ENCODE measurements at regions not wholly inside any gene's neighbourhood (a gene's known extent, or its start where the extent isn't known, plus 50 kb on each side); places are given as distances from the start of the nearest gene placed in this dataset.

DNA sequence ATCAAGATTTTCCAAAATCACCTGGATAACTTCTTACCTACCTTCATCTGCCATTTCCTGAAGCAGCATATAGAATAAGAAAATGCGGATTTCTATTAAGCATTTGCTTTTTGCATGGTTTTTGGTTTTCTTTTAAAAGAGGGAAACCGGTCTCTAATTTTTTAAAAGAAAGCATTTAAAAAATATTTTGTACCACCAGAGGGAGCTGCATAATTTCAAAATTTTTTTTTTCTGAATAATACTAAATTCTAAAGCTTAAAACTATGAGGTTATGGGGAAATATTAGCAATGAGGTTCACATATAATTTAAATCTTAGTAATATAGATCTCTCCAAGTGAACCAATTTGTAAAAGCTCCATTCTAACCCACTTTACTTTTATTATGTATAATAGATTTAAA, 137.7 kb upstream of the TENT5D start:
- DNase-seq (ENCODE audit: low spot score): no peak
- TF ChIP-seq, protein P1, sequence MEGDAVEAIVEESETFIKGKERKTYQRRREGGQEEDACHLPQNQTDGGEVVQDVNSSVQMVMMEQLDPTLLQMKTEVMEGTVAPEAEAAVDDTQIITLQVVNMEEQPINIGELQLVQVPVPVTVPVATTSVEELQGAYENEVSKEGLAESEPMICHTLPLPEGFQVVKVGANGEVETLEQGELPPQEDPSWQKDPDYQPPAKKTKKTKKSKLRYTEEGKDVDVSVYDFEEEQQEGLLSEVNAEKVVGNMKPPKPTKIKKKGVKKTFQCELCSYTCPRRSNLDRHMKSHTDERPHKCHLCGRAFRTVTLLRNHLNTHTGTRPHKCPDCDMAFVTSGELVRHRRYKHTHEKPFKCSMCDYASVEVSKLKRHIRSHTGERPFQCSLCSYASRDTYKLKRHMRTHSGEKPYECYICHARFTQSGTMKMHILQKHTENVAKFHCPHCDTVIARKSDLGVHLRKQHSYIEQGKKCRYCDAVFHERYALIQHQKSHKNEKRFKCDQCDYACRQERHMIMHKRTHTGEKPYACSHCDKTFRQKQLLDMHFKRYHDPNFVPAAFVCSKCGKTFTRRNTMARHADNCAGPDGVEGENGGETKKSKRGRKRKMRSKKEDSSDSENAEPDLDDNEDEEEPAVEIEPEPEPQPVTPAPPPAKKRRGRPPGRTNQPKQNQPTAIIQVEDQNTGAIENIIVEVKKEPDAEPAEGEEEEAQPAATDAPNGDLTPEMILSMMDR (conservative IDR thresholded peaks at IDR 0.05; ENCODE audit: low read depth): no peak
- ChIA-PET POLR2A (ENCODE audit: low non-redundant PET) (no interaction called here), CTCF (no interaction called here)
- H3K27ac ChIP-seq: no peak overlapping the region

DNA sequence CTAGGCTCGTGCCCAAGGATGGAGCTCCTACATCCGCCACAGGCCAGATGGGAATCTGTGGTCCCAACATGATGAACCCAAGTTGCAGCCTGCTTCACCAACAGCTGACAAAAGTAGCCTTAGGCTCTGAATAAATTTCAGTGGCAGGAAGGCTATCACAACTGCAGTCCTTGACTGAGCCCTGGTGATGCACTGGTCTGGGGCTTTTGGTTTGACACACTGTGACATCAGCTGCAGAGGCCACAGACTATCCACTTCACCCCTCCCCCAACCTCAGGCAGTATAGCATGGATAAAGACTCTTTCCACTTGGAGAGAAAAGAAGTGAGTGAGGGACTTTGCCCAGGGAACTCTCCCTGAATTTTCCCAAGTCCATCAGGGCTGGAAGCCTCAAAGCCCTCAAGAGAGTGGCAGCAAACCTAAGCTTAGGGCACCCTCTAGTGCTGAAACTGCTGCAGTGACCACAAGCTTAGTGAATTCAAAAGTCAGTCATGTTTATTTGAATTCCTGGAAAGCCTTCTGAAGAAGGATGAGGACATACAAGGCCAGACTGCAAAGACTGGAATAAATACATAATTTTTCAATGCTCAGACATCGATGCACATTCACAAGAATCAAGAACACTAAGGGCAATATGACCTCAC, 135.0 kb upstream of the TENT5D start:
- ChIA-PET CTCF (no interaction called here), POLR2A (ENCODE audit: low non-redundant PET) (no interaction called here)
- no peak overlapping the region for H3K27ac ChIP-seq
- no peak for DNase-seq (ENCODE audit: low spot score)
- TF ChIP-seq, protein P1 (conservative IDR thresholded peaks at IDR 0.05; ENCODE audit: low read depth): no peak; the same call in 1 of the 2 replicates

DNA sequence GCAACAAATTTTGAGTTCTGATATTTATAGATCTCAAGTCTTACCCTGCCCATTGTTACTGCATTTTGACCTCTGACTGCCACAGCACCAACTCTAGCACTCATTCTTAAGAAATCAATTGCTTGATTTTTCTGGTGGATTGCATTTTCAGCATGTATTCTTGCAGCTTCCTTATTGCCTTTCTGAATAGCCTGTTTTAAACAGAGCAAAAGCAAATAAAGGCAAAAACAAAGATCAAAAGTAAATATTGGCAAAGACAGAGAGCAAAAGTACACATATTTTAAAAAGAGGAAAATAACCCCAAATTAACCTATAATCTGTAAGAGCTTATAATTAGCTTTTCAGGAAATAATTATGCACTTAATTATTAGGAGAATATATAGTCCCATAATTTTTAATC, 129.4 kb upstream of the TENT5D start:
- no peak for DNase-seq (ENCODE audit: low spot score)
- H3K27ac ChIP-seq: no peak overlapping the region
- POLR2A ChIA-PET (ENCODE audit: low non-redundant PET): no interaction called here
- CTCF ChIA-PET: no interaction called here
- TF ChIP-seq, protein P1 (conservative IDR thresholded peaks at IDR 0.05; ENCODE audit: low read depth): no peak

DNA sequence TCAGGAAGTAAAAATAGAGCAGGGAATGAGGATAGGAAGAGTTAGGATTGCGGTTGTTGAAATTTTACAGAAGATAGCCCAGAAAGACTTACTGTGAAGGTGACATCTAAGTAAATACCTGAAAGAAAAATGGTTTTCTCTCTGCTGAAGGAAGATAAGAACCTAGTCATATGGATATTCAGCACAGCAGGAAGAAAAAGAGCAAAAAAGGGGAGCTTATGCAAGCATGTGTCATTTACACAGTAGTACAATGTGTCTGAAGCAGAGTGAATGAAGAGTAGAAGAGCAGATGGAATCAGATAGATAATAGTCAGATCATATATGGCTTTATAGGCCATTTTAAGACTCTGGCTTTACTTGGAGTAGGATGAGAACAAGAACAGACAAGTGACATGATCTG, 126.9 kb upstream of the TENT5D start:
- CTCF ChIA-PET: interaction anchor here (0.6 kb wide), 1 partner anchor 61 kb away, joined by 3 read pairs; no protein-coding TSS in a partner anchor
- no peak overlapping the region for H3K27ac ChIP-seq
- TF ChIP-seq, protein P1 (conservative IDR thresholded peaks at IDR 0.05; ENCODE audit: low read depth): no peak
- no peak for DNase-seq (ENCODE audit: low spot score)
- POLR2A ChIA-PET (ENCODE audit: low non-redundant PET): no interaction called here

DNA sequence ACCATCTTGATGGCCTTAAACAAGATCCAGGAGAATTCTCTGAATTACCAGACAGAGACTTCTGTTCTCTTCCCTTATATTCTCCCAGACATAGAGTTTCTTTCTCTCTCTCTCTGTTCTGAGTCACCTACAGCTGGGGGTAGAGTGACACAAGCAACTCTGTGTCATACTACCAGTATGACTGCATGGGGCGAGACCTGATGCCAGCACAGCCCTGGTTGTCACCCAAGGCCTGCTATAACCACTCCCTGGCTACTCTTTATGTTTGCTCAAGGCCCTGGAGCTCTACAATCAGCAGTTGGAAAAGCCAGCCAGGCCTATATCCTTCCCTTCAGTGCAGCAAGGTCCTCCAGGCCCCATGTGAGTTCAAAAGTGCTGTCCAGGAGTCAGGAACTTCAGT, 114.2 kb upstream of the TENT5D start:
- DNase-seq (ENCODE audit: low spot score): no peak
- H3K27ac ChIP-seq: no peak overlapping the region
- CTCF ChIA-PET: no interaction called here
- TF ChIP-seq, protein P1 (conservative IDR thresholded peaks at IDR 0.05; ENCODE audit: low read depth): no peak
- POLR2A ChIA-PET (ENCODE audit: low non-redundant PET): no interaction called here

DNA sequence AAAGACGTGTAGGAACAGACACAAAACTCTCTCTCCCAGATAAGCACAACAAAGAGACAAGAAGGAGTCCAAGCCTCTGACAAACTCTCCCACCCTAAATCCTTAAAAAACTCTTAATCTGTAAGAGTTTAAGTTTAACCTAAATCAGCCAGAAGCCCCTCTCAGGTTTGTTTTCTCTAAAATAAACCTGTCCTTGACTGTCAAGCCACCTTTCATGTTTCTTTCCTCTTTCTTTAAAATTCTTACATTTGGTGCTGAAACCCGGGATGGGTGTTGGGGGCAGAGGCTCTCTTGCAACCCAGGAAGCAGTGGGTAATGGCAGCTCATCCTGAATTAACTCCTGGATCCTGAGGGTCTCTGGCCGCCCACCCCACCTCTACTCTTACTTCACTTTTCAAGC, 107.8 kb upstream of the TENT5D start:
- ChIA-PET CTCF (no interaction called here), POLR2A (ENCODE audit: low non-redundant PET) (no interaction called here)
- TF ChIP-seq, protein P1 (conservative IDR thresholded peaks at IDR 0.05; ENCODE audit: low read depth): no peak
- H3K27ac ChIP-seq: no peak overlapping the region
- DNase-seq (ENCODE audit: low spot score): no peak
